ENCODE measurements at regions not wholly inside any gene's neighbourhood (a gene's known extent, or its start where the extent isn't known, plus 50 kb on each side); places are given as distances from the start of the nearest gene placed in this dataset.

DNA sequence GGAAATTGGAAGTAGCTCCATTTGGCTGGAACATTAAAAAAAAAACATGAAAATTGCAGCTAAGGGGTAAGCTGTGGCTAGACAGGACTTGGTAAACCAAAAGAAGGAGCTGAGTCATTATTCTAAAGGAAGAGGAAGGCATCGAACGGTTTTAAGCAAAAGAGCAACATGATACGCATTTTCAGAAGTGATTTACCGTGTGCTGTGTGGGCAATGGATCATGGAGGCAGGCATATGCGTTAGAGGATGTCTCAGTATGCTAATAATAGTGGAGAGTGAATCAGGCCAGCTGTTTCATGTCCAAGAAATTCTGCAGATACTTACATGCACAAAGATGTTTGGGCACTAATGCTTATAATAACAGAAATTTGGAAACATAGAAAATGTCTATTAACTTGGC, 409.1 kb upstream of the ATP11B start:
- FAIRE-seq (no peak), DNase-seq (ENCODE audit: insufficient read length, low spot score) (no peak)

DNA sequence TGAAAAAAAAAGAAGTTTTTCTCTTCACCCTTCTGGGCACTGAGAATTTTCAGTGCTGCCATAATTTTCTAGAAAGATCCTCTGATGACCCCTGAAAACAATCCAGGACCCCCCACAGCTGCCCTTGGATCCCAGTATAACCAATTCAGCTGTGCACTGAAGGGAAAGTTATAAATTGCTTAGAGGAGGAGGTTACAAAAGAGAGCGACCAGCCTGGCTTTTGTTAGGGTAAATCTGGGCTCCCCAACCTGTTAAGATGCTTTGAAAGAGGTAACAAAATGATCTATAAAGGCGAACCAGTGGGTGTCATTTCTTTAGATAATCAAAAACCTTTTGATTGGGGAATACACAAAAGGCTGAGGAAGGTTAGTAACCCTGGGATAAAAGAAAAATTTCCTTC, 407.9 kb upstream of the ATP11B start:
- no peak for DNase-seq (ENCODE audit: insufficient read length, low spot score)
- no peak for FAIRE-seq

More for the DNA sequence above, 409.1 kb upstream of the ATP11B start:
- TF ChIP-seq POU2F2 (IDR thresholded peaks at IDR 0.05; ENCODE audit: low read depth, low read length) = no peak
- TF ChIP-seq POLR2AphosphoS5 (IDR thresholded peaks at IDR 0.05; ENCODE audit: low read depth, low read length) = no peak
- no peak for TF ChIP-seq POLR2A (IDR thresholded peaks at IDR 0.05; ENCODE audit: low read depth, low read length)
- TF ChIP-seq PAX5 (IDR thresholded peaks at IDR 0.05; ENCODE audit: insufficient read depth, low read length, severe bottlenecking) = no peak
- no peak for TF ChIP-seq TAF1 (IDR thresholded peaks at IDR 0.05; ENCODE audit: low read depth, low read length)
- TF ChIP-seq SPI1 (IDR thresholded peaks at IDR 0.05; ENCODE audit: low read depth, low read length) = no peak

DNA sequence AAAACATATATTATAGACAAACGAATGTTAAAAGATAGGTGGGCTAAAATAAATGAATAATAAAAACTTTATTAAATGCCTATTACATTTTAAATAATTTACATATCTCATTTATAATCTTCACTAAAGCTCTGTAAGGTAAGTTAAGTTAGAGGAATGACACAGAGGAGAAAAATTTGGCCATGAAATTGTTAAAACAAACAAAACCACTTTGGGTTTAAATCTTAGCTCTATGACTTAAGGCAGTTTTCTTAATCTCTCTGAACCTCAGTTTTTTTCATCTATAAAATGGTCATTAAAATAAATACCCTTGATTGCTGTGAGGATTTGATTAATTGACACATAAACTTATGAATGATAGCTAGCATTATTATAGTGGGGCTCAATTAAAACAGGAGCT, 404.8 kb upstream of the ATP11B start:
- DNase-seq (ENCODE audit: insufficient read length, low spot score) (no peak), FAIRE-seq (no peak)
- TF ChIP-seq POU2F2 (IDR thresholded peaks at IDR 0.05; ENCODE audit: low read depth, low read length) (no peak), TAF1 (IDR thresholded peaks at IDR 0.05; ENCODE audit: low read depth, low read length) (no peak), SPI1 (IDR thresholded peaks at IDR 0.05; ENCODE audit: low read depth, low read length) (no peak), PAX5 (IDR thresholded peaks at IDR 0.05; ENCODE audit: insufficient read depth, low read length, severe bottlenecking) (no peak), POLR2A (IDR thresholded peaks at IDR 0.05; ENCODE audit: low read depth, low read length) (no peak), POLR2AphosphoS5 (IDR thresholded peaks at IDR 0.05; ENCODE audit: low read depth, low read length) (no peak)

More for the DNA sequence above, 407.9 kb upstream of the ATP11B start:
- no peak for TF ChIP-seq TAF1 (IDR thresholded peaks at IDR 0.05; ENCODE audit: low read depth, low read length)
- no peak for TF ChIP-seq POLR2AphosphoS5 (IDR thresholded peaks at IDR 0.05; ENCODE audit: low read depth, low read length)

- FAIRE-seq = no peak
- no peak for TF ChIP-seq SPI1 (IDR thresholded peaks at IDR 0.05; ENCODE audit: low read depth, low read length)
- TF ChIP-seq POLR2A (IDR thresholded peaks at IDR 0.05; ENCODE audit: low read depth, low read length) = no peak
- TF ChIP-seq PAX5 (IDR thresholded peaks at IDR 0.05; ENCODE audit: insufficient read depth, low read length, severe bottlenecking) = no peak
- no peak for TF ChIP-seq POLR2AphosphoS5 (IDR thresholded peaks at IDR 0.05; ENCODE audit: low read depth, low read length)
- no peak for TF ChIP-seq TAF1 (IDR thresholded peaks at IDR 0.05; ENCODE audit: low read depth, low read length)
- no peak for TF ChIP-seq POU2F2 (IDR thresholded peaks at IDR 0.05; ENCODE audit: low read depth, low read length)
- DNase-seq (ENCODE audit: insufficient read length, low spot score) = no peak
Observed at GRCh38 chr3:182389071-182389815, 404.1 kb upstream of the ATP11B start.

- FAIRE-seq = no peak
- TF ChIP-seq POLR2A (IDR thresholded peaks at IDR 0.05; ENCODE audit: low read depth, low read length) (no peak), SPI1 (IDR thresholded peaks at IDR 0.05; ENCODE audit: low read depth, low read length) (no peak), TAF1 (IDR thresholded peaks at IDR 0.05; ENCODE audit: low read depth, low read length) (no peak), POU2F2 (IDR thresholded peaks at IDR 0.05; ENCODE audit: low read depth, low read length) (no peak), POLR2AphosphoS5 (IDR thresholded peaks at IDR 0.05; ENCODE audit: low read depth, low read length) (no peak), PAX5 (IDR thresholded peaks at IDR 0.05; ENCODE audit: insufficient read depth, low read length, severe bottlenecking) (no peak)
Observed at GRCh38 chr3:182390421-182390820, 402.9 kb upstream of the ATP11B start.

GRCh38 chr3:182392182-182392937, 400.9 kb upstream of the ATP11B start:
- FAIRE-seq = no peak
- no peak for DNase-seq (ENCODE audit: insufficient read length, low spot score)
- TF ChIP-seq POLR2AphosphoS5 (IDR thresholded peaks at IDR 0.05; ENCODE audit: low read depth, low read length) = no peak
- TF ChIP-seq POLR2A (IDR thresholded peaks at IDR 0.05; ENCODE audit: low read depth, low read length) = no peak
- TF ChIP-seq PAX5 (IDR thresholded peaks at IDR 0.05; ENCODE audit: insufficient read depth, low read length, severe bottlenecking) = no peak
- no peak for TF ChIP-seq POU2F2 (IDR thresholded peaks at IDR 0.05; ENCODE audit: low read depth, low read length)
- no peak for TF ChIP-seq SPI1 (IDR thresholded peaks at IDR 0.05; ENCODE audit: low read depth, low read length)
- no peak for TF ChIP-seq TAF1 (IDR thresholded peaks at IDR 0.05; ENCODE audit: low read depth, low read length)

More at GRCh38 chr3:182390421-182390820, 402.9 kb upstream of the ATP11B start:
- DNase-seq (ENCODE audit: insufficient read length, low spot score) = no peak

DNA sequence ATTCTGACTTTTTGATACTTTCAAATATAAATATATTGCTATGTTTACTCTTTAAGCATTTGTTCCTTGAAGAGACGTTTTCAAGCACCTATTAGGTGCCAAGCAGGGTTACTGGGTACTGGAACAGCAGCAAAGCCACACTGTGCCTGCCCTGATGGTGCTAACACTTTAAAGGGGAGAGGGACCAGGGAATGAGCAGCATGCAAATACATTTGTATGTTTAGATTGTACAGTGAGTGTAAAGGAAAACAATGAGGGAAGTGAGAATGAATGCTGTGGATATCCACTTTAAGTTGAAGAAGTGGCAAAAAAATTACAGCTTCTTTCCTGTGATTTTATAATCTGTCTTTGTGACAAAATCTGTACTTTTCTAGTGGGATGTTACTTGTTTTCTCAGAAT, 400.2 kb upstream of the ATP11B start:
- TF ChIP-seq PAX5 (IDR thresholded peaks at IDR 0.05; ENCODE audit: insufficient read depth, low read length, severe bottlenecking) (no peak), POU2F2 (IDR thresholded peaks at IDR 0.05; ENCODE audit: low read depth, low read length) (no peak), SPI1 (IDR thresholded peaks at IDR 0.05; ENCODE audit: low read depth, low read length) (no peak), POLR2AphosphoS5 (IDR thresholded peaks at IDR 0.05; ENCODE audit: low read depth, low read length) (no peak), POLR2A (IDR thresholded peaks at IDR 0.05; ENCODE audit: low read depth, low read length) (no peak), TAF1 (IDR thresholded peaks at IDR 0.05; ENCODE audit: low read depth, low read length) (no peak)
- no peak for DNase-seq (ENCODE audit: insufficient read length, low spot score)
- no peak for FAIRE-seq

DNA sequence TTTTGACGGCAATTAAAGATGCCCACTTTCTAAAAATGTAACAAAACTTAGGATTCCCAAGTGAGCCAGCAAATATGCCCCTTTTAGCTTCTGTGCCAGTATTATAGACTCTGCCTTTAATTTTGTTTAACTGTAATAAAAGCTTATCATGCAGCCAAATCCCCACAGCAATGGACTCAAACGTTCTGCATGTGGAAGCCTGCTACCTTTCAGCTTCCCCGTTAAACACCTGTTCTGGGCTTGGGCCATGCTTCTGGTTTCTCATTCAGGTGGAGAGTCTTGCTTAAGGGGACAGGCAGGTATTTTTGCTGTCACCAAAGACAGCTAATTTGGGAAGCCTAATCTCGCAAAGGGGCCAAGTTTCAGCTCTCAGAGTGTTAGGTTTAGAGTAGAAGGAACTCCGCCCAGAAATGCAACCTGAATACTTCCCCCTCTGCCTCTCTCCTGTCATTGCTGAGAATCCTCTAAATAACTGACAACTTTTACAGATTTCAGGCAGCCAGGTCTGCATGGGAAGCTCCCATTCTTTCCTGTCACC, 399.4 kb upstream of the ATP11B start:
- TF ChIP-seq TAF1 (IDR thresholded peaks at IDR 0.05; ENCODE audit: low read depth, low read length) (no peak), POLR2A (IDR thresholded peaks at IDR 0.05; ENCODE audit: low read depth, low read length) (no peak), SPI1 (IDR thresholded peaks at IDR 0.05; ENCODE audit: low read depth, low read length) (no peak), POU2F2 (IDR thresholded peaks at IDR 0.05; ENCODE audit: low read depth, low read length) (no peak), PAX5 (IDR thresholded peaks at IDR 0.05; ENCODE audit: insufficient read depth, low read length, severe bottlenecking) (no peak), POLR2AphosphoS5 (IDR thresholded peaks at IDR 0.05; ENCODE audit: low read depth, low read length) (no peak)
- DNase-seq (ENCODE audit: insufficient read length, low spot score) (no peak), FAIRE-seq (no peak)

DNA sequence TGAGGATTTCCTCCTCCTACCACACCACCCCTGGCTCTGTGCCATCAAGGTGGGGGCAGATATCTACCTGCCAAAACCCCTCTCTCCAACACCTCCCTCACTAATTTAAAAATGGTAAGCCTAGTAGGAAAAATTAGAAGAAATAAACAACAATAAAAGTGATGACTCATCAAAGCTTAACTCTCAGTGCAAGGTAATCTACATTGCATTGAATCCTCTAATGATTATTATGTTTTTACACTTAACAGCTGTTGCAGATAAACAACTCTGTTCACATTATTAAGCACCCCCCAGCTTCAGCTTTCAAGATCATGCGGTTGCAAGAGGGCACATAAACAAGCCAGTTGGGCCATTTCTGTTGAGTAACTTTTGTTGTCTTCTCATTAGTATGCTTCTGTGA, 396.1 kb upstream of the ATP11B start:
- FAIRE-seq (no peak), DNase-seq (ENCODE audit: insufficient read length, low spot score) (no peak)
- TF ChIP-seq SPI1 (IDR thresholded peaks at IDR 0.05; ENCODE audit: low read depth, low read length) (no peak), PAX5 (IDR thresholded peaks at IDR 0.05; ENCODE audit: insufficient read depth, low read length, severe bottlenecking) (no peak), POU2F2 (IDR thresholded peaks at IDR 0.05; ENCODE audit: low read depth, low read length) (no peak), POLR2AphosphoS5 (IDR thresholded peaks at IDR 0.05; ENCODE audit: low read depth, low read length) (no peak), TAF1 (IDR thresholded peaks at IDR 0.05; ENCODE audit: low read depth, low read length) (no peak), POLR2A (IDR thresholded peaks at IDR 0.05; ENCODE audit: low read depth, low read length) (no peak)
